ENCODE measurements at regions not wholly inside any gene's neighbourhood (a gene's known extent, or its start where the extent isn't known, plus 50 kb on each side); places are given as distances from the start of the nearest gene placed in this dataset.
A peak's percentile ranks its signal among the peaks of the same experiment; 100 is the strongest.

DNA sequence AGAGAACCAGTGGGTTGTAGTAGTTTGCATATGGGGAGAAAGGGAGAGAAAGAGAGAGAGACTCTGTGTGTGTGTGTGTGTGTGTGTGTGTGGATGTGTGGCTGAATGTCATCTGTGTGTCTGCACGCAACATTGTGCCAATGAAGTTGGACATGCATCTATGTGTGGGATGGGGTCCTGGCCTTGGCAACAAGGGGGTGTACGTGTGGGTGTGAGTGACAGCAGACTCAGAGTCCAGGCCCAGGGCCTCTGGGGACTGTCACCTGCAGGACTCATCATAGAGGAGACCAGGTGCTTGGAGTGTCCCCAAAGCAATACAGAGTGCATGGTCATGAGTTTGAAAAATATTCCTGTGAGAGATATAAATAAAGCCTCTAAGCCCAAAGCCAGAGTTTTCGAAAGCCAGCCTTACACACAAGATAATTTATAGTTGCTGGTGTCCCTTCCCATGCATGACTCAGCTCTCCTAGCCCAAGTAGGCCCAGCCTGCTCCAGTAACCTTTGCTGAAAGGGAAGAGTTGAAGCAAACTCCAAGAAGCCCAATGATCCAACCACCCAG lies 59.9 kb downstream of the TNP1 start:
- TF ChIP-seq RARB (CRISPR knock-in tag; IDR thresholded peaks at IDR 0.05), result no peak
- no peak for TF ChIP-seq ZNF8 (CRISPR knock-in tag; IDR thresholded peaks at IDR 0.05)
- TF ChIP-seq PPARA (CRISPR knock-in tag; IDR thresholded peaks at IDR 0.05; ENCODE audit: borderline replicate concordance), result no peak
- no peak for TF ChIP-seq CSDC2 (CRISPR knock-in tag; IDR thresholded peaks at IDR 0.05)
- TF ChIP-seq BACH2 (CRISPR knock-in tag; IDR thresholded peaks at IDR 0.05; ENCODE audit: borderline replicate concordance), result no peak

DNA sequence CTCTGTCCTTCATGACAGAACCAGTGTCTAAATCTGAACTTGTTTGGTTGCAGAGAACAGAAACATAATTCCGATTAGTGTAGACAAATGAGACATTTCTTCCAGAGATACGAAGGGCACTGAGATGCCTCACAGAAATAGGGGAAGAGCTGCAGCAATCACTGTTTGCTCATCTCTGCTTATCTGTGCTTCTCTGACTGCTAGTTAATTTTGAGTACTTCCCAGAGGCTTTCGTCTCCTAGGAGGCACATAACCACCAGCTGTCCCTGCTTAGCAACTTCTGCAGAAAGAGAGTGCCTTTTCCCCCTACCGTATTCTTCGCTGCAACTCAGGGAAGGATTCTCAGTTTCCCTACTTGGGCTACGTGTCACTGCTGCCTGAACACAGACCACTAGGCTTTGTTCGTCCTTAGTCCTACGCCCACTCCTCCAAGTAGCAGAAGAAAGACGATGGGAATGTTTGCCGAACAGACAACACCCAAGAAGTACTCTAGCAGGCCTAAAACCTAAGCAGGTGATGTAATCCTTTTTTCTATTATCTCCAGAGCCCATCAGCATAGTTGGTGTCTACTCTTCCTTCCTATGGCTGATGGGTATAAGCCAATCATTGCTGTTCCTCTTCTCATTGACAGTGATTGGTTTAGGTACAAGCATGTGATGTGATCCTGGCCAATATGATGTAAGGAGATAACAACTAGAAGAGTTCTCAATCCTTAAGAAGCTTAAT lies 63.6 kb downstream of the TNP1 start:
- TF ChIP-seq OSR1 (CRISPR knock-in tag; IDR thresholded peaks at IDR 0.05), result no peak
- no peak for TF ChIP-seq SNAI2 (CRISPR knock-in tag; IDR thresholded peaks at IDR 0.05)
- TF ChIP-seq, protein P1, sequence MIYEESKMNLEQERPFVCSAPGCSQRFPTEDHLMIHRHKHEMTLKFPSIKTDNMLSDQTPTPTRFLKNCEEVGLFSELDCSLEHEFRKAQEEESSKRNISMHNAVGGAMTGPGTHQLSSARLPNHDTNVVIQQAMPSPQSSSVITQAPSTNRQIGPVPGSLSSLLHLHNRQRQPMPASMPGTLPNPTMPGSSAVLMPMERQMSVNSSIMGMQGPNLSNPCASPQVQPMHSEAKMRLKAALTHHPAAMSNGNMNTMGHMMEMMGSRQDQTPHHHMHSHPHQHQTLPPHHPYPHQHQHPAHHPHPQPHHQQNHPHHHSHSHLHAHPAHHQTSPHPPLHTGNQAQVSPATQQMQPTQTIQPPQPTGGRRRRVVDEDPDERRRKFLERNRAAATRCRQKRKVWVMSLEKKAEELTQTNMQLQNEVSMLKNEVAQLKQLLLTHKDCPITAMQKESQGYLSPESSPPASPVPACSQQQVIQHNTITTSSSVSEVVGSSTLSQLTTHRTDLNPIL (CRISPR knock-in tag; IDR thresholded peaks at IDR 0.05; ENCODE audit: low read depth), result no peak
- no peak for TF ChIP-seq TCF4 (CRISPR knock-in tag; IDR thresholded peaks at IDR 0.05; ENCODE audit: borderline replicate concordance)
- TF ChIP-seq, protein P2, sequence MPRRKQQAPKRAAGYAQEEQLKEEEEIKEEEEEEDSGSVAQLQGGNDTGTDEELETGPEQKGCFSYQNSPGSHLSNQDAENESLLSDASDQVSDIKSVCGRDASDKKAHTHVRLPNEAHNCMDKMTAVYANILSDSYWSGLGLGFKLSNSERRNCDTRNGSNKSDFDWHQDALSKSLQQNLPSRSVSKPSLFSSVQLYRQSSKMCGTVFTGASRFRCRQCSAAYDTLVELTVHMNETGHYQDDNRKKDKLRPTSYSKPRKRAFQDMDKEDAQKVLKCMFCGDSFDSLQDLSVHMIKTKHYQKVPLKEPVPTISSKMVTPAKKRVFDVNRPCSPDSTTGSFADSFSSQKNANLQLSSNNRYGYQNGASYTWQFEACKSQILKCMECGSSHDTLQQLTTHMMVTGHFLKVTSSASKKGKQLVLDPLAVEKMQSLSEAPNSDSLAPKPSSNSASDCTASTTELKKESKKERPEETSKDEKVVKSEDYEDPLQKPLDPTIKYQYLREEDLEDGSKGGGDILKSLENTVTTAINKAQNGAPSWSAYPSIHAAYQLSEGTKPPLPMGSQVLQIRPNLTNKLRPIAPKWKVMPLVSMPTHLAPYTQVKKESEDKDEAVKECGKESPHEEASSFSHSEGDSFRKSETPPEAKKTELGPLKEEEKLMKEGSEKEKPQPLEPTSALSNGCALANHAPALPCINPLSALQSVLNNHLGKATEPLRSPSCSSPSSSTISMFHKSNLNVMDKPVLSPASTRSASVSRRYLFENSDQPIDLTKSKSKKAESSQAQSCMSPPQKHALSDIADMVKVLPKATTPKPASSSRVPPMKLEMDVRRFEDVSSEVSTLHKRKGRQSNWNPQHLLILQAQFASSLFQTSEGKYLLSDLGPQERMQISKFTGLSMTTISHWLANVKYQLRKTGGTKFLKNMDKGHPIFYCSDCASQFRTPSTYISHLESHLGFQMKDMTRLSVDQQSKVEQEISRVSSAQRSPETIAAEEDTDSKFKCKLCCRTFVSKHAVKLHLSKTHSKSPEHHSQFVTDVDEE (CRISPR knock-in tag; IDR thresholded peaks at IDR 0.05), result no peak
- no peak for TF ChIP-seq ZNF8 (CRISPR knock-in tag; IDR thresholded peaks at IDR 0.05)
- TF ChIP-seq GLIS3 (CRISPR knock-in tag; IDR thresholded peaks at IDR 0.05), result no peak
- no peak for ATAC-seq

More for the DNA sequence above, 59.9 kb downstream of the TNP1 start:
- no peak for ATAC-seq

DNA sequence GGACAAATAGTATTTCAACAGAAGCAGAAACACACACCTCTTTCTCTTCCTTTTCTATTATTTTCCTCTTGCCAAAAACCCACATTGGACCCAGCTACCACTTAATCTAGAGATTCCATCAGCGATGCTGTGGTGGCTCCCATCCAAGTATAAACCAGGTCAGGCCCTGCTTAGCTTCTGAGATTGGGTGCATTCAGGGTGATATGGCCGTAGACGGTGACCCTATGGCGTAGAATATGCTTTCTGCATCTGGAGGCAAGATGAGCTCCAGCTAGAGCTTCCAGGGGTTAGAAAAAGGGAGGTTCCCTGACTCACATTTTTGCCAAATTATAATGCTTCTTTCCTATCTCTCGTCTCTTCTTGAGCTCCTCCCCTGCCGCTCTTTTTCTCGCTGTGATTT lies 66.5 kb downstream of the TNP1 start:
- TF ChIP-seq SNAI2 (CRISPR knock-in tag; IDR thresholded peaks at IDR 0.05) (no peak), TCF4 (CRISPR knock-in tag; IDR thresholded peaks at IDR 0.05; ENCODE audit: borderline replicate concordance) (peak; percentile 63; the same call in 1 of the 2 replicates), ESRRG (CRISPR knock-in tag; IDR thresholded peaks at IDR 0.05) (no peak), ZNF8 (CRISPR knock-in tag; IDR thresholded peaks at IDR 0.05) (no peak), ZNF565 (CRISPR knock-in tag; conservative IDR thresholded peaks at IDR 0.05; ENCODE audit: low read depth) (no peak), PPARA (CRISPR knock-in tag; IDR thresholded peaks at IDR 0.05; ENCODE audit: borderline replicate concordance) (no peak), ZNF70 (CRISPR knock-in tag; IDR thresholded peaks at IDR 0.05) (0 out of 2 replicates have a peak, but pooled peaks have one; percentile 3)
- TF ChIP-seq, protein P3, sequence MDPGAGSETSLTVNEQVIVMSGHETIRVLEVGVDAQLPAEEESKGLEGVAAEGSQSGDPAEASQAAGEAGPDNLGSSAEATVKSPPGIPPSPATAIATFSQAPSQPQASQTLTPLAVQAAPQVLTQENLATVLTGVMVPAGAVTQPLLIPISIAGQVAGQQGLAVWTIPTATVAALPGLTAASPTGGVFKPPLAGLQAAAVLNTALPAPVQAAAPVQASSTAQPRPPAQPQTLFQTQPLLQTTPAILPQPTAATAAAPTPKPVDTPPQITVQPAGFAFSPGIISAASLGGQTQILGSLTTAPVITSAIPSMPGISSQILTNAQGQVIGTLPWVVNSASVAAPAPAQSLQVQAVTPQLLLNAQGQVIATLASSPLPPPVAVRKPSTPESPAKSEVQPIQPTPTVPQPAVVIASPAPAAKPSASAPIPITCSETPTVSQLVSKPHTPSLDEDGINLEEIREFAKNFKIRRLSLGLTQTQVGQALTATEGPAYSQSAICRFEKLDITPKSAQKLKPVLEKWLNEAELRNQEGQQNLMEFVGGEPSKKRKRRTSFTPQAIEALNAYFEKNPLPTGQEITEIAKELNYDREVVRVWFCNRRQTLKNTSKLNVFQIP (CRISPR knock-in tag; IDR thresholded peaks at IDR 0.05; ENCODE audit: borderline replicate concordance, low read depth), result no peak
- no peak; the same call in 2 of the 3 replicates for ATAC-seq

DNA sequence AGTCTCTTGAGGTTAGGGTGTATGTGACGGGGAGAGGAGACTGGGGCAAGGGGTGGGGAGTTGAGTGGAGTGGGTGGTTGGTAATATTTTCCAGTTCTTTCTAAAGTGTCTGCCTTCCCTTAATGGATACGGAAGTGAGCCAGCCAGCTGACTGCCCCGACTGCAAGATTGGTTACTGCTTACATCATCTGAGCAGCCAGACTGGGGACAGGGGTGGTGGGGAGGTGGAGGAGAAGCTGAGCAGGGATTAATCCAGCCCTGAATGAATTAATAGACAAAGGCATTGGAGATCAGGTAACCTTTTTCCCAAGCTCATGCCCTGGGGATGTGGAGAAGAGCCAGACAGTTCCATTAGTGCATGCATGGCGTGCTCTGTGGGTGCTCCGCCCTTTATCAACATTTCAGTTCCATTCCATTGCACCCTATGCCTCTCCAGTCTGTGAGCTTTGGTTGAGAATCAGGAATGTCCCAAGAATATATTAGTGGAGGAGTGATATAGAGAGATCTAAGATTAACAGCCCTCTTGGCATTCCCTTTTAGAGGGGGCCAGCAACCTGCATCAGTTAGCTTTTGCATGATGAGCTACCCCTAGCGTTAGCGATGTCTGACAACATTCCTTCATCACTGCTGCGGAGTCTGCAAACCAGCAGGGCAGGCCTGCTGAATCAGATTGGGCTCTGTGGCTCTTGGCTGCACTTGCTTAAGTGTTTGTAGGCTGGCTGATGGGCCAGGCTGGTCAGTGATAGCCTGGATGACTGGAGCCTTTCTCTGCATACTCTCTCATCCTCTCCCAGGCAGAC lies 67.4 kb downstream of the TNP1 start:
- TF ChIP-seq, protein P1 (CRISPR knock-in tag; IDR thresholded peaks at IDR 0.05; ENCODE audit: low read depth), result peak; percentile 7; the same call in 1 of the 2 replicates
- TF ChIP-seq, protein P2 (CRISPR knock-in tag; IDR thresholded peaks at IDR 0.05), result peak; percentile 44; the same call in 1 of the 2 replicates
- TF ChIP-seq OSR1 (CRISPR knock-in tag; IDR thresholded peaks at IDR 0.05), result no peak
- peak; percentile 9; the same call in 1 of the 2 replicates for TF ChIP-seq TCF4 (CRISPR knock-in tag; IDR thresholded peaks at IDR 0.05; ENCODE audit: borderline replicate concordance)
- ATAC-seq, result peak; percentile 87

All from SK-N-SH treated with all-trans-retinoic acid at 6 μM for 48 hours (cell line).